Keratinocyte (primary cell): ENCODE measurements at regions not wholly inside any gene's neighbourhood (a gene's known extent, or its start where the extent isn't known, plus 50 kb on each side); places are given as distances from the start of the nearest gene placed in this dataset.

Source experiments
- DNase-seq: peaks from one replicate; pipeline ENCODE4 v3.0.0-alpha.2; 2011; ENCODE audit warnings: low read depth, missing footprints, low spot score
- FAIRE-seq: peaks from 2 replicates; lab custom pipeline; 2011; peaks lifted over from hg19 to GRCh38; lab: Jason Lieb, UNC
- H2AFZ ChIP-seq: 2 replicates; pipeline ENCODE4 v1.6.0; 2012; ENCODE audit warnings: low read length, control low read depth, inconsistent platforms; ENCODE audit not compliant: control insufficient read depth
- H3K27ac ChIP-seq: 2 replicates; pipeline ENCODE4 v1.5.1; 2011; ENCODE audit warnings: low read length; ENCODE audit not compliant: control insufficient read depth, insufficient read depth
- H3K27me3 ChIP-seq: 3 replicates; pipeline ENCODE4 v1.6.0; 2011; ENCODE audit warnings: low read length; ENCODE audit not compliant: control insufficient read depth, insufficient read depth; ENCODE audit errors: extremely low read depth
- H3K36me3 ChIP-seq, 2 experiments: 2 replicates in 1 of 2; 3 replicates in 1 of 2; pipeline ENCODE4 v1.5.1; 2011; ENCODE audit warnings: low read length in 2 of 2, mild to moderate bottlenecking in 1 of 2; ENCODE audit not compliant: control insufficient read depth in 2 of 2, insufficient read depth in 2 of 2; ENCODE audit errors: extremely low read depth in 1 of 2
- H3K4me1 ChIP-seq: 3 replicates; pipeline ENCODE4 v1.5.1; 2011; ENCODE audit warnings: low read length; ENCODE audit not compliant: control insufficient read depth, insufficient read depth; ENCODE audit errors: extremely low read depth
- H3K4me2 ChIP-seq: 3 replicates; pipeline ENCODE4 v1.6.0; 2011; ENCODE audit warnings: low read depth, low read length; ENCODE audit not compliant: control insufficient read depth, insufficient read depth; ENCODE audit errors: extremely low read depth
- H3K4me3 ChIP-seq, 3 experiments: fragments of 200-600 bp in 1 of 3; sonication (generic) in 1 of 3; 2 replicates in 2 of 3; 3 replicates in 1 of 3; pipeline ENCODE4 v1.5.1; 2011 to 2016; ENCODE audit warnings: low read length in 3 of 3, mild to moderate bottlenecking in 3 of 3, control low read depth in 2 of 3, inconsistent platforms in 1 of 3, low read depth in 1 of 3, mixed read lengths in 1 of 3, mixed run types in 1 of 3, moderate library complexity in 1 of 3; ENCODE audit not compliant: control insufficient read depth in 2 of 3, insufficient read depth in 2 of 3; ENCODE audit errors: extremely low read depth in 1 of 3
- H3K79me2 ChIP-seq: 2 replicates; pipeline ENCODE4 v1.6.0; 2012; ENCODE audit warnings: low read length; ENCODE audit not compliant: control insufficient read depth, insufficient read depth
- H3K9ac ChIP-seq: 3 replicates; pipeline ENCODE4 v1.6.0; 2011; ENCODE audit warnings: low read length; ENCODE audit not compliant: control insufficient read depth, insufficient read depth; ENCODE audit errors: extremely low read depth
- H3K9me1 ChIP-seq: 3 replicates; pipeline ENCODE4 v1.6.0; 2011; ENCODE audit warnings: low read length; ENCODE audit not compliant: control insufficient read depth, insufficient read depth; ENCODE audit errors: extremely low read depth
- H3K9me3 ChIP-seq: 2 replicates; pipeline ENCODE4 v1.5.1; 2012; ENCODE audit warnings: low read depth, low read length; ENCODE audit not compliant: control insufficient read depth
- H4K20me1 ChIP-seq: 3 replicates; pipeline ENCODE4 v1.6.0; 2011; ENCODE audit warnings: low read length; ENCODE audit not compliant: control insufficient read depth, insufficient read depth; ENCODE audit errors: extremely low read depth
- EZH2 ChIP-seq: IDR thresholded peaks from one replicate; pipeline ENCODE4 v1.6.1; 2012; ENCODE audit warnings: inconsistent platforms, mild to moderate bottlenecking, low read length, moderate library complexity
- dilution Hi-C: fragments of 300-500 bp; cut with MboI; formaldehyde crosslinking; loops from one replicate; pipeline ENCODE4 v1.7.0; 2020; ENCODE audit warnings: low sequenced_read_pairs; ENCODE audit not compliant: extremely low pct_ligation_motif_present
- TF ChIP-seq, protein P1 (sequence below), 3 experiments: IDR thresholded peaks in 1 of 3; conservative IDR thresholded peaks in 1 of 3; optimal IDR thresholded peaks in 1 of 3; 2 replicates in 2 of 3; 3 replicates in 1 of 3; pipeline versions ENCODE3 to v1.5.1; 2011; ENCODE audit warnings: low read length in 3 of 3, mild to moderate bottlenecking in 3 of 3, moderate library complexity in 2 of 3, control low read depth in 1 of 3, inconsistent platforms in 1 of 3; ENCODE audit not compliant: insufficient read depth in 2 of 3; ENCODE audit errors: extremely low read depth in 1 of 3

DNA sequence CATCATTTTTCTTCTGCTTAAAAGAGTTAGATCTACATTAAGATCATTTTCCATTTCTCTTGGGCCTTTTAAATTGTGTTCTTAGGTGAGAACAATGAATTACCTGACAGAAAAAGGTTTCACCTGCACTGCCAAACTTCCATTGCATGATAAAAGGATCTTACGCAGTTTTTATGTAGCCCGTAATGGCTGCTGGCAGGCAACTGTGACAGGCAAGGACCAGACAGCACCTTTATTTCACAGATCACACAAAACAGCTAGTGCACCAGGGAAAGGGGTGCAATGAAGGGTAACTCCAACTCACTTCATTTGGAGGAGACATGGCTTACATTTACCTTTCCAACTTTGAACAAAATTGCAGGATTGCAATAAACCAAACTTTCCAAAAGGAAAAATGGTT lies 159.8 kb downstream of the SLITRK1 start:
- Histone ChIP-seq H3K79me2 (no peaks in the 10 kb centered on the region), H3K9me3 (no peaks in the 10 kb centered on the region), H3K4me1 (no peaks in the 10 kb centered on the region), H3K36me3 (no peaks in the 10 kb centered on the region), H3K9me1 (no peaks in the 10 kb centered on the region), H3K4me2 (no peak overlapping the region), H3K27ac (no peak overlapping the region), H3K9ac (no peak overlapping the region), H4K20me1 (no peaks in the 10 kb centered on the region), H2AFZ (no peak overlapping the region), H3K4me3 (no peak overlapping the region), H3K27me3 (no peaks in the 10 kb centered on the region)
- DNase-seq (no peak), FAIRE-seq (no peak)
- no peak for TF ChIP-seq EZH2
- TF ChIP-seq, protein P1, sequence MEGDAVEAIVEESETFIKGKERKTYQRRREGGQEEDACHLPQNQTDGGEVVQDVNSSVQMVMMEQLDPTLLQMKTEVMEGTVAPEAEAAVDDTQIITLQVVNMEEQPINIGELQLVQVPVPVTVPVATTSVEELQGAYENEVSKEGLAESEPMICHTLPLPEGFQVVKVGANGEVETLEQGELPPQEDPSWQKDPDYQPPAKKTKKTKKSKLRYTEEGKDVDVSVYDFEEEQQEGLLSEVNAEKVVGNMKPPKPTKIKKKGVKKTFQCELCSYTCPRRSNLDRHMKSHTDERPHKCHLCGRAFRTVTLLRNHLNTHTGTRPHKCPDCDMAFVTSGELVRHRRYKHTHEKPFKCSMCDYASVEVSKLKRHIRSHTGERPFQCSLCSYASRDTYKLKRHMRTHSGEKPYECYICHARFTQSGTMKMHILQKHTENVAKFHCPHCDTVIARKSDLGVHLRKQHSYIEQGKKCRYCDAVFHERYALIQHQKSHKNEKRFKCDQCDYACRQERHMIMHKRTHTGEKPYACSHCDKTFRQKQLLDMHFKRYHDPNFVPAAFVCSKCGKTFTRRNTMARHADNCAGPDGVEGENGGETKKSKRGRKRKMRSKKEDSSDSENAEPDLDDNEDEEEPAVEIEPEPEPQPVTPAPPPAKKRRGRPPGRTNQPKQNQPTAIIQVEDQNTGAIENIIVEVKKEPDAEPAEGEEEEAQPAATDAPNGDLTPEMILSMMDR (optimal IDR thresholded peaks at IDR 0.05 in 1 of 3, IDR thresholded peaks at IDR 0.05 in 1 of 3, conservative IDR thresholded peaks at IDR 0.05 in 1 of 3; ENCODE audit: extremely low read depth in 1 of 3, insufficient read depth in 2 of 3, low read length in 3 of 3), result no peak
- dilution Hi-C loops, result no loop called here

DNA sequence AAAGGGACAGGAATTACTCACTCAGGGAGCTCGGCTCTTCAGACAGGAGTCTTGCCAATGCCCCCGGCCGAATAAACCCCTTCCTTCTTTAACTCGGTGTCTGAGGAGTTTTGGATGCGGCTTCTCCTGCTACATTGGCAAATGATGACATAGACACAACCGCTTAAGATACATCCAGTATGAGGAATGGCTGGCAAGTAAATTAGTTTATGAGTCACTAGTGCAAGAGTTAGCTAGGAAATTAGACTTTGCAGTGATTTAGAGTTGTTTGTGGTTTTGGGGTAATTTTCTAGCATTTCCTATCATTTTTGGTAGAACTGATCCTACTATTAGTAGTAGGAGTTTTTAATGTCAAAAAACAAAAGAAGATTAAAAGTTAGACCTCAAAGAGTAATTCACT lies 166.2 kb downstream of the SLITRK1 start:
- H3K27ac ChIP-seq, result no peak overlapping the region
- H2AFZ ChIP-seq, result no peak overlapping the region
- no peaks in the 10 kb centered on the region for H4K20me1 ChIP-seq
- DNase-seq, result no peak
- no peaks in the 10 kb centered on the region for H3K36me3 ChIP-seq
- H3K27me3 ChIP-seq, result no peaks in the 10 kb centered on the region
- dilution Hi-C loops, result no loop called here
- no peaks in the 10 kb centered on the region for H3K9me3 ChIP-seq
- H3K4me2 ChIP-seq, result no peak overlapping the region
- no peak overlapping the region for H3K9ac ChIP-seq
- FAIRE-seq, result no peak
- no peaks in the 10 kb centered on the region for H3K9me1 ChIP-seq
- no peak overlapping the region for H3K4me3 ChIP-seq
- no peaks in the 10 kb centered on the region for H3K4me1 ChIP-seq
- TF ChIP-seq, protein P1 (optimal IDR thresholded peaks at IDR 0.05 in 1 of 3, IDR thresholded peaks at IDR 0.05 in 1 of 3, conservative IDR thresholded peaks at IDR 0.05 in 1 of 3; ENCODE audit: extremely low read depth in 1 of 3, insufficient read depth in 2 of 3, low read length in 3 of 3), result no peak
- no peak for TF ChIP-seq EZH2
- no peaks in the 10 kb centered on the region for H3K79me2 ChIP-seq
